Endothelial cell of umbilical vein (primary cell): ENCODE measurements at regions not wholly inside any gene's neighbourhood (a gene's known extent, or its start where the extent isn't known, plus 50 kb on each side); places are given as distances from the start of the nearest gene placed in this dataset.

Source experiments
- BruUV-seq: library from RNA; stranded (reverse); fragments of 400-500 nt; replicated peaks from 2 replicates; lab custom pipeline; 2021; lab: Mats Ljungman, UMichigan
- CTCF ChIA-PET: fragments of 300-600, 350-600 bp; sonication (Branson Sonifier 250); formaldehyde crosslinking; loops from one replicate; lab custom pipeline; 2021; ENCODE audit warnings: antibody characterized with exemption, inconsistent platforms; lab: Charles Lee
- POLR2A ChIA-PET: fragments of 300-600, 350-600 bp; sonication (Branson Sonifier 250); formaldehyde crosslinking; loops from one replicate; lab custom pipeline; 2021; ENCODE audit warnings: antibody characterized with exemption, inconsistent platforms; lab: Charles Lee
- DNase-seq: peaks from one replicate; pipeline ENCODE4 v3.0.0-alpha.2; 2011; ENCODE audit warnings: low read depth, low spot score
- FAIRE-seq: peaks from 2 replicates; lab custom pipeline; 2011; peaks lifted over from hg19 to GRCh38; lab: Jason Lieb, UNC
- H2AFZ ChIP-seq: 2 replicates; pipeline ENCODE4 v1.6.0; 2012; ENCODE audit warnings: low read depth, low read length, control low read depth, inconsistent platforms
- H3K27ac ChIP-seq: 2 replicates; pipeline ENCODE4 v1.5.1; 2011; ENCODE audit warnings: low read depth, mild to moderate bottlenecking, control low read depth, low read length, moderate library complexity; ENCODE audit not compliant: insufficient read depth
- H3K27me3 ChIP-seq, 2 experiments: 2 replicates each; pipeline versions ENCODE4 v1.6.0 to v1.6.1; 2011; ENCODE audit warnings: low read length in 2 of 2, mixed read lengths in 1 of 2; ENCODE audit not compliant: control insufficient read depth in 2 of 2, insufficient read depth in 2 of 2
- H3K36me3 ChIP-seq, 2 experiments: 2 replicates in 1 of 2; 3 replicates in 1 of 2; pipeline ENCODE4 v1.5.1; 2011; ENCODE audit warnings: low read length in 2 of 2, mild to moderate bottlenecking in 1 of 2, moderate library complexity in 1 of 2; ENCODE audit not compliant: control insufficient read depth in 2 of 2, insufficient read depth in 2 of 2; ENCODE audit errors: extremely low read depth in 1 of 2
- H3K4me1 ChIP-seq: 3 replicates; pipeline ENCODE4 v1.5.1; 2011; ENCODE audit warnings: mild to moderate bottlenecking, low read length; ENCODE audit not compliant: control insufficient read depth, insufficient read depth; ENCODE audit errors: extremely low read depth
- H3K4me2 ChIP-seq: 2 replicates; pipeline ENCODE4 v1.6.1; 2011; ENCODE audit warnings: low read length, control low read depth, mixed read lengths; ENCODE audit not compliant: insufficient read depth
- H3K4me3 ChIP-seq, 3 experiments: fragments of 200-600 bp in 1 of 3; sonication (generic), shearing (Covaris generic) in 1 of 3; replicated peaks in 1 of 3; 2 replicates each; pipeline ENCODE4 v1.5.1; 2011 to 2016; ENCODE audit warnings: control low read depth in 3 of 3, low read length in 3 of 3, mild to moderate bottlenecking in 2 of 3, inconsistent platforms in 1 of 3, low read depth in 1 of 3, moderate library complexity in 1 of 3; ENCODE audit not compliant: insufficient read depth in 1 of 3
- H3K79me2 ChIP-seq: 2 replicates; pipeline ENCODE4 v1.6.0; 2012; ENCODE audit warnings: low read length, inconsistent platforms; ENCODE audit not compliant: control insufficient read depth, insufficient read depth
- H3K9ac ChIP-seq: replicated peaks from 2 replicates; pipeline ENCODE3; 2011; ENCODE audit warnings: low read length, control low read depth; ENCODE audit not compliant: insufficient read depth; ENCODE audit errors: extremely low read depth
- H3K9me1 ChIP-seq: replicated peaks from 3 replicates; pipeline ENCODE4 v1.6.0; 2011; ENCODE audit warnings: mild to moderate bottlenecking, low read length; ENCODE audit not compliant: control insufficient read depth, insufficient read depth; ENCODE audit errors: extremely low read depth
- H3K9me3 ChIP-seq: replicated peaks from 2 replicates; pipeline ENCODE4 v1.5.1; 2012; ENCODE audit warnings: low read length, inconsistent platforms; ENCODE audit not compliant: control insufficient read depth, insufficient read depth
- H4K20me1 ChIP-seq: replicated peaks from 2 replicates; pipeline ENCODE3; 2011; ENCODE audit warnings: mild to moderate bottlenecking, low read length; ENCODE audit not compliant: control insufficient read depth, insufficient read depth; ENCODE audit errors: extremely low read depth
- CTCF ChIP-seq, 2 donors: IDR thresholded peaks; 1 replicate in 1 of 2; 2 replicates in 1 of 2; pipeline ENCODE4 v1.5.1; 2011; ENCODE audit warnings: low read length in 2 of 2, mild to moderate bottlenecking in 2 of 2, moderate library complexity in 2 of 2, control low read depth in 1 of 2, inconsistent platforms in 1 of 2, low read depth in 1 of 2; ENCODE audit not compliant: insufficient read depth in 1 of 2; ENCODE audit errors: extremely low read depth in 1 of 2
- EZH2 ChIP-seq: IDR thresholded peaks from 2 replicates; pipeline ENCODE4 v1.6.1; 2012; ENCODE audit warnings: borderline replicate concordance, low read depth, mild to moderate bottlenecking, moderate library complexity, low read length, inconsistent platforms; ENCODE audit not compliant: severe bottlenecking
- FOS ChIP-seq: IDR thresholded peaks from 2 replicates; pipeline ENCODE4 v1.6.1; 2011; ENCODE audit warnings: mild to moderate bottlenecking, low read length, moderate library complexity, borderline replicate concordance; ENCODE audit not compliant: insufficient read depth
- JUN ChIP-seq: IDR thresholded peaks from 2 replicates; pipeline ENCODE4 v1.6.1; 2011; ENCODE audit warnings: borderline replicate concordance, low read depth; ENCODE audit not compliant: insufficient read length, insufficient read depth
- MYC ChIP-seq: IDR thresholded peaks from one replicate; pipeline ENCODE4 v1.6.1; 2011; ENCODE audit warnings: mild to moderate bottlenecking, low read depth, low read length
- POLR2A ChIP-seq: IDR thresholded peaks from 2 replicates; pipeline ENCODE4 v1.6.1; 2012; ENCODE audit warnings: low read depth, mild to moderate bottlenecking, control low read depth, low read length
- POLR2AphosphoS5 ChIP-seq: IDR thresholded peaks from 2 replicates; pipeline ENCODE4 v1.6.1; 2012; ENCODE audit warnings: low read depth, mild to moderate bottlenecking, control low read depth, low read length, moderate library complexity; ENCODE audit not compliant: insufficient read depth
- dilution Hi-C: fragments of 300-500 bp; cut with MboI; formaldehyde crosslinking; loops from one replicate; pipeline ENCODE4 v1.15.0; 2019; ENCODE audit warnings: low sequenced_read_pairs; ENCODE audit not compliant: extremely low pct_ligation_motif_present
- intact Hi-C: fragments of 100-400 bp; cut with micrococcal nuclease; formaldehyde crosslinking; loops from one replicate; pipeline ENCODE4 v1.10.0; 2022
- TF ChIP-seq, protein P1 (sequence below): IDR thresholded peaks from 2 replicates; pipeline ENCODE4 v1.6.1; 2011; ENCODE audit not compliant: insufficient read depth, insufficient read length

GRCh38 chr13:33445476-33445875 lies 159.9 kb upstream of the STARD13 start:
- intact Hi-C loops = no loop called here
- POLR2A ChIA-PET = no interaction called here

More at GRCh38 chr13:33445476-33445875, 159.9 kb upstream of the STARD13 start:
- Histone ChIP-seq H3K4me2 (no peak overlapping the region), H3K9me3 (no peaks in the 10 kb centered on the region), H3K9me1 (no peaks in the 10 kb centered on the region), H2AFZ (no peak overlapping the region), H3K36me3 (no peaks in the 10 kb centered on the region), H3K27ac (no peak overlapping the region), H3K4me1 (no peaks in the 10 kb centered on the region), H3K9ac (no peak overlapping the region), H4K20me1 (no peaks in the 10 kb centered on the region), H3K27me3 (no peaks in the 10 kb centered on the region), H3K79me2 (no peaks in the 10 kb centered on the region), H3K4me3 (no peak overlapping the region)
- DNase-seq = no peak
- TF ChIP-seq POLR2A = no peak
- no peak for TF ChIP-seq CTCF (IDR thresholded peaks at IDR 0.05; ENCODE audit: extremely low read depth in 1 of 2, insufficient read depth in 1 of 2, low read depth in 1 of 2, low read length in 2 of 2)
- no peak for TF ChIP-seq FOS
- TF ChIP-seq EZH2 = no peak
- TF ChIP-seq JUN = no peak
- TF ChIP-seq POLR2AphosphoS5 = no peak
- TF ChIP-seq, protein P1, sequence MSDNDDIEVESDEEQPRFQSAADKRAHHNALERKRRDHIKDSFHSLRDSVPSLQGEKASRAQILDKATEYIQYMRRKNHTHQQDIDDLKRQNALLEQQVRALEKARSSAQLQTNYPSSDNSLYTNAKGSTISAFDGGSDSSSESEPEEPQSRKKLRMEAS = no peak
- TF ChIP-seq MYC = no peak
- dilution Hi-C loops = no loop called here
- no peak for FAIRE-seq
- BruUV-seq = no TSS peak
- CTCF ChIA-PET = interaction anchor here (1.2 kb wide), 1 partner anchor 14 kb away, joined by 4 read pairs; no protein-coding TSS in a partner anchor
